Right lobe of liver (tissue), 4 donors: ENCODE measurements at regions not wholly inside any gene's neighbourhood (a gene's known extent, or its start where the extent isn't known, plus 50 kb on each side); places are given as distances from the start of the nearest gene placed in this dataset.

Experiments
- POLR2A ChIP-seq: fragments of 450-650 bp; IDR thresholded peaks from one replicate; pipeline ENCODE4 v1.6.1; 2017; ENCODE audit warnings: antibody characterized with exemption, mild to moderate bottlenecking
- TF ChIP-seq, protein P1 (sequence below), 4 donors: fragments of 200-600 bp in 3 of 4; fragments of 450-650 bp in 1 of 4; IDR thresholded peaks; one replicate each; pipeline versions ENCODE4 v1.5.1 to v1.8.0; 2016 to 2022; ENCODE audit warnings: antibody characterized with exemption in 4 of 4, mild to moderate bottlenecking in 2 of 4
- donor health status: DM: no; HTN: no; CAD: no.
- donor health status: DM: no; HTN: no; CAD: no.
- donor health status: DM: no; HTN: yes; CAD: no.

DNA sequence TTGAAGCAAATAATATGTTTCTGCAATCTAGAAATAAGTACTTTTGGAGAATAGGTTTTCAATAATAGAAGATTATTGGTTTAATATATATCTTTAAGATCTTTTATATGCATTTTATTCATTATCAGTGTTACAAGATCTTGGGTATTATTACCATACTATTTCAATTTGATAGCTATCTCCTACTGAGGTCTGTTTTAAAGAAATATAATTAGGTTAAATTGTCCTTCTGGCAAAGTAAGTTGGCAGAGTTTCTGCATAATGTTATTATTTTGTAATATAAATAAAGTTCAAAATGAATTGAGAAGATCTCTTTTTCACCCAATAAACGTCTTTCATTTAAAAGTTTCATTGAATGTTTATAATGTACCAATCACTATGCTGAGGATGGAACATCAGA is 443.7 kb downstream of the FAT4 start:
- TF ChIP-seq, protein P1, sequence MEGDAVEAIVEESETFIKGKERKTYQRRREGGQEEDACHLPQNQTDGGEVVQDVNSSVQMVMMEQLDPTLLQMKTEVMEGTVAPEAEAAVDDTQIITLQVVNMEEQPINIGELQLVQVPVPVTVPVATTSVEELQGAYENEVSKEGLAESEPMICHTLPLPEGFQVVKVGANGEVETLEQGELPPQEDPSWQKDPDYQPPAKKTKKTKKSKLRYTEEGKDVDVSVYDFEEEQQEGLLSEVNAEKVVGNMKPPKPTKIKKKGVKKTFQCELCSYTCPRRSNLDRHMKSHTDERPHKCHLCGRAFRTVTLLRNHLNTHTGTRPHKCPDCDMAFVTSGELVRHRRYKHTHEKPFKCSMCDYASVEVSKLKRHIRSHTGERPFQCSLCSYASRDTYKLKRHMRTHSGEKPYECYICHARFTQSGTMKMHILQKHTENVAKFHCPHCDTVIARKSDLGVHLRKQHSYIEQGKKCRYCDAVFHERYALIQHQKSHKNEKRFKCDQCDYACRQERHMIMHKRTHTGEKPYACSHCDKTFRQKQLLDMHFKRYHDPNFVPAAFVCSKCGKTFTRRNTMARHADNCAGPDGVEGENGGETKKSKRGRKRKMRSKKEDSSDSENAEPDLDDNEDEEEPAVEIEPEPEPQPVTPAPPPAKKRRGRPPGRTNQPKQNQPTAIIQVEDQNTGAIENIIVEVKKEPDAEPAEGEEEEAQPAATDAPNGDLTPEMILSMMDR (IDR thresholded peaks at IDR 0.05), result no peak
- no peak for TF ChIP-seq POLR2A
